NT2/D1 (cell line): ENCODE measurements at regions not wholly inside any gene's neighbourhood (a gene's known extent, or its start where the extent isn't known, plus 50 kb on each side); places are given as distances from the start of the nearest gene placed in this dataset.
A peak's percentile ranks its signal among the peaks of the same experiment; 100 is the strongest.

Experiments
- DNase-seq: peaks from one replicate; pipeline ENCODE4 v3.0.0-alpha.2; 2011; ENCODE audit warnings: low read depth, low spot score
- H3K27me3 ChIP-seq: 2 replicates; pipeline ENCODE4 v1.6.0; 2011; ENCODE audit warnings: mild to moderate bottlenecking; ENCODE audit not compliant: insufficient read length, insufficient read depth
- H3K36me3 ChIP-seq: 2 replicates; pipeline ENCODE4 v1.6.1; 2011; ENCODE audit warnings: mild to moderate bottlenecking, low read length, mixed read lengths; ENCODE audit not compliant: insufficient read depth, insufficient read length
- H3K4me1 ChIP-seq: 2 replicates; pipeline ENCODE4 v1.5.1; 2011; ENCODE audit not compliant: insufficient read depth, insufficient read length
- H3K4me3 ChIP-seq: 2 replicates; pipeline ENCODE4 v1.5.1; 2011; ENCODE audit warnings: low read depth; ENCODE audit not compliant: insufficient read length
- H3K9ac ChIP-seq: 2 replicates; pipeline ENCODE4 v1.6.0; 2011; ENCODE audit warnings: low read depth; ENCODE audit not compliant: insufficient read length
- H3K9me3 ChIP-seq: 2 replicates; pipeline ENCODE4 v1.5.1; 2011; ENCODE audit warnings: mild to moderate bottlenecking, low read length; ENCODE audit not compliant: insufficient read depth
- SUZ12 ChIP-seq: IDR thresholded peaks from 2 replicates; pipeline ENCODE4 v1.6.1; 2011; ENCODE audit not compliant: insufficient read length, insufficient read depth; ENCODE audit errors: extremely low read depth
- YY1 ChIP-seq: IDR thresholded peaks from 2 replicates; pipeline ENCODE4 v1.6.1; 2011; ENCODE audit not compliant: insufficient read length, insufficient read depth
- ZNF274 ChIP-seq: IDR thresholded peaks from 2 replicates; pipeline ENCODE4 v1.6.1; 2011; ENCODE audit warnings: mild to moderate bottlenecking, low read depth, low read length

DNA sequence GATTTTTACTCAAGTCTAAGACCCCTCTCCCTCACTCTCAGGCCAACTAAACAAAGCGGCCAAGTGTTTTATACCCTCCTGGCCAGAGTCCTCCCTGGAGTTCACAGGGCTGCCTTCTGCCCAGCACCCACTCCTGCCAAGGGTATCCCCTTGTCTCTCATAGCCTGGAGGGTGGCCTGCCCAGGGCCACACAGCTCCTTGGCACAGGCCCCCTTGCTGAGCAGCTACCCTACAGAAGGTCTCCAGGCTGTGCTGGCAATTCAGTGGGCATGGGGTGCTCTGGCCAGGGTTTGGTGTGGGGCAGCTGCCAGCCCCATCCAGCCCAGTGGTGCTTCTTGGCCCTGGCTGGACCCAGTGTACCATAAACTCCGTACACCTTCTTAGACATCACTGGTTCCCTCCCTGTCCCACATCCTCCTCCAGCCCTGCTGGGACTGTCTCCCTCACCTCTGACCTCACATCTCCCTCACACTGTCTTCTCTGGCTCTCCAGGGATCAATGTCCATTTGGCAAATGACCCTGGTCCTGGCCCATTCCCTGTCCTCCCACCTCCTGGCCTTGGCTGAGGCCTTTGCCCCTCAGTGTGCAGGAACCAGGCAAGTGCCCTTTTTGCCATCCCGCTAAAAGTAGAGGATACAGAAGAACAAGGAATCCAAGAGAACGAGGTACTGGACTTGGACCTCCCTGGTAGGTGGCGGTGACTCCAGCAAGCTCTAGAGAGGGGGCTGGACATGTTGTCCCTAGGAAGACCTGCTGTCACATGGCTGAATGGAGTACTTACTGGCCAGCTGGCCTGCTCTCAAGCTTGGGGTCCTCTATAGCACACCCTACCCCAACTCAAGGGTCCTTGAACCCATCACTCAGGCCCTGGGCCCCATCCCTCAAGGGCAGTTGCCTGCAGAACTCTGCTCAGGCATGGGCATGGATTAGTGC lies 50.0 kb upstream of the TRPM1 start:
- DNase-seq: no peak
- peaks cover 10% of the 10 kb centered on the region; the same call in 1 of the 2 replicates for H3K9me3 ChIP-seq
- no peaks in the 10 kb centered on the region for H3K36me3 ChIP-seq
- H3K27me3 ChIP-seq: no peaks in the 10 kb centered on the region
- peaks cover 24% of the 10 kb centered on the region for H3K4me1 ChIP-seq
- TF ChIP-seq SUZ12: no peak
- TF ChIP-seq ZNF274: no peak
- no peak for TF ChIP-seq YY1
- H3K9ac ChIP-seq: peak overlapping the region; percentile 57
- H3K4me3 ChIP-seq: no peak overlapping the region

DNA sequence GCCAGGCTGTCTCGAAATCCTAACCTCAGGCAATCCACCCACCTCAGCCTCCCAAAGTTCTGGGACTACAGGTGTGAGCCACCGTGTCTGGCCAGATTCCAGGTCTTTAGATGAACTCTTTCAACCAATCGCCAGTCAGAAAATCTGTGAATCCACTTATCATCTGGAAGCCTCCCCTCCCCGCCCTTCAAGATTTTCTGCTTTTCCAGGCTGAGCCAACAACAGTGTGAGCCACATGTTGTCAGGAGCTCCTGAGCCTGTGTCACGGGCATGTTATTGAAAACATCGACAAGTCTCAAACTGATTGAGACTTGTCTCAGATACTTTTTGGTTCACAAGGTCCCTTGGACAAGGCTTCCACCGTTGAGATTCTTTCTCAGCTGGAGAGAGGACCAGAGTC lies 52.0 kb upstream of the TRPM1 start:
- peaks cover 21% of the 10 kb centered on the region for H3K4me1 ChIP-seq
- peaks cover 10% of the 10 kb centered on the region; the same call in 1 of the 2 replicates for H3K9me3 ChIP-seq
- no peaks in the 10 kb centered on the region for H3K27me3 ChIP-seq

DNA sequence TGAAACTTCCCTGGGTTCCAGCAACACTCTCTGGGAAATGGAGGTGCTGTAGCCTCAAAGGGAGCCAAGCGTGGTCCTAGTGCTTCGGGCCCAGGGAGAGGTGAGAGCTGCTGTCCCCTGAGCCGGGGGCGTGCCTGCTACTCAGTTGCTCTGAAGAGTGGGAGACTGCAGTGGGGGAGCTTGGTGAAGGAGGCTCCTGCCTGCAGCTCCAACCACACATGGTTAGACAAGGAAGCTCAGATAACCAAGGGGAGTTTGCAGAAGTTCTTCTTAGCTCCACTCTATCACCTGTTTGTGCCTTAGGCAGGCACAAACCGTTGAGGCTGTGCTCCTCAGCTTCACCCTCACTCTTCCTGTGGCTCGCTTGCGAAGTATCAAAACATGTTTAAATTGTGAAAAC lies 53.6 kb upstream of the TRPM1 start:
- H3K27me3 ChIP-seq: no peaks in the 10 kb centered on the region
- peaks cover 20% of the 10 kb centered on the region for H3K4me1 ChIP-seq

More for the DNA sequence above, 52.0 kb upstream of the TRPM1 start:
- Histone ChIP-seq H3K4me3 (no peak overlapping the region), H3K9ac (no peak overlapping the region), H3K36me3 (no peaks in the 10 kb centered on the region)
- DNase-seq: no peak
- TF ChIP-seq YY1 (no peak), ZNF274 (no peak), SUZ12 (no peak)

DNA sequence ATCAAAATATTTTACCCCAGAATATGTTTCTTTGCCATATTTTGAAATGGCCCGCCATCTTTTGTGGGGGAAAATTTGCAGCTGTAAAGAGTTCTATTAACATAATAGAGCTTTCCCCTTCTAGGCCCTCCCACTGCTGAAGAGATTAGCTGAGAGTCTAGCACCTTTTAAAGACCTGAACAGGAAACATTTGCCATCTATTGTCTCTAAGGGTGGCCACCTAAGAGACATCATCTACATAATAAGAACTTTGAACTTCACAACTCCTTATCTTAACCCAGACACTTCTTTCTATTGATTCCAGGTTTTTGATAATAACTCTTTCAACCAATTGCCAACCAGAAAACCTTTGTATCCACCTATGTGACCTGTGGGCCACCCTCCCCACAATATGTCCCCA lies 54.7 kb upstream of the TRPM1 start:
- Histone ChIP-seq H3K36me3 (no peaks in the 10 kb centered on the region), H3K9ac (no peak overlapping the region)
- TF ChIP-seq YY1 (no peak), SUZ12 (no peak), ZNF274 (no peak)

More for the DNA sequence above, 53.6 kb upstream of the TRPM1 start:
- TF ChIP-seq SUZ12 (no peak), YY1 (no peak), ZNF274 (no peak)
- no peak for DNase-seq
- no peak overlapping the region for H3K4me3 ChIP-seq
- peaks cover 10% of the 10 kb centered on the region; the same call in 1 of the 2 replicates for H3K9me3 ChIP-seq
- H3K9ac ChIP-seq: no peak overlapping the region
- H3K36me3 ChIP-seq: no peaks in the 10 kb centered on the region

DNA sequence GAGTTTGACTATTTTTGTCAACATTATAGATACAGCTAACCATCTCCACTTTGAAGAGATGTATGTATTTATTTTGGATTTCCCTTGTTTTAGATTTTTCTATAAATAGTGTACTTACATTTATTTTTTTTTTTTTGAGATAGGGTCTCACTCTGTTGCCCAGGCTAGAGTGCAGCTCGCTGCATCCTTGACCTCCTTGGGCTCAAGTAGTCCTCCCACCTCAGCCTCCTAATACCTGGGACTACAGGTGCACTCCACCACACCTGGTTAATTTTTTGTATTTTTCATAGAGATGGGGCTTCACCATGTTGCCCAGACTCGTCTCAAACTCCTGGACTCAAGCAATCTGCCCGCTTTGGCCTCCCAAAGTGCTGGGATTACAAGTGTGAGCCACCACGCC lies 55.3 kb upstream of the TRPM1 start:
- H3K27me3 ChIP-seq: no peaks in the 10 kb centered on the region
- H3K9me3 ChIP-seq: peaks cover 10% of the 10 kb centered on the region; the same call in 1 of the 2 replicates
- H3K9ac ChIP-seq: no peak overlapping the region
- no peak for DNase-seq
- H3K4me3 ChIP-seq: no peak overlapping the region
- peaks cover 18% of the 10 kb centered on the region for H3K4me1 ChIP-seq
- no peak for TF ChIP-seq ZNF274
- TF ChIP-seq YY1: no peak
- TF ChIP-seq SUZ12: no peak
- no peaks in the 10 kb centered on the region for H3K36me3 ChIP-seq

More for the DNA sequence above, 54.7 kb upstream of the TRPM1 start:
- no peaks in the 10 kb centered on the region for H3K27me3 ChIP-seq
- no peak overlapping the region for H3K4me3 ChIP-seq
- no peak for DNase-seq
- peaks cover 10% of the 10 kb centered on the region; the same call in 1 of the 2 replicates for H3K9me3 ChIP-seq
- peaks cover 24% of the 10 kb centered on the region for H3K4me1 ChIP-seq

DNA sequence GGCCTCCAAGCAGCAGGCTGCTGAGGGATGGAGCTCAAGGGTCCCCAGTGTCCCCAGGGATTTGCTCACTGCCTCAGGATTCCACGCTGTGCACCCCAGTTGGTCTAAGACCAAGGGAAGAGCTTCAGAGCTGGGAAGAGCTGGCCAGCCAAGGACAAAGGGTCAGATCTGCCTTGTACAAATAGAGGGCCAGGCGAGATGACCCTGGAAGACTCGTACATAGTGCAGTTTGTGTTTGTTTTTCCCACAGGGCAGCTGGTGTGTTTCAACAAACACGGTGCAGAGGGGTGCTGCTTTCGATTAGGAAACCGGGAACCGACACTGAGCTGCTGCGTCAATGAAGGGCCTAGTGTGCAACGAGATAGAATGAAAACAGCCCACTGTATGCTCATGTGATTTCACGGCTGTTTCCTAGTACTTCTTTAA lies 56.1 kb upstream of the TRPM1 start:
- Histone ChIP-seq H3K9ac (no peak overlapping the region), H3K9me3 (peaks cover 2% of the 10 kb centered on the region; the same call in 1 of the 2 replicates), H3K27me3 (no peaks in the 10 kb centered on the region), H3K36me3 (no peaks in the 10 kb centered on the region), H3K4me1 (peaks cover 12% of the 10 kb centered on the region), H3K4me3 (no peak overlapping the region)
- no peak for DNase-seq
- TF ChIP-seq SUZ12: no peak
- no peak for TF ChIP-seq ZNF274
- no peak for TF ChIP-seq YY1
